Activated CD8-positive, alpha-beta memory T cell treated with anti-CD3 and anti-CD28 coated beads, Interleukin-2, amount 50 U/mL, for 24 hours (primary cell): ENCODE measurements at regions not wholly inside any gene's neighbourhood (a gene's known extent, or its start where the extent isn't known, plus 50 kb on each side); places are given as distances from the start of the nearest gene placed in this dataset.

Experiments
- DNase-seq: peaks from one replicate; pipeline ENCODE4 v3.0.0-alpha.2; 2020; ENCODE audit errors: extremely low read depth

DNA sequence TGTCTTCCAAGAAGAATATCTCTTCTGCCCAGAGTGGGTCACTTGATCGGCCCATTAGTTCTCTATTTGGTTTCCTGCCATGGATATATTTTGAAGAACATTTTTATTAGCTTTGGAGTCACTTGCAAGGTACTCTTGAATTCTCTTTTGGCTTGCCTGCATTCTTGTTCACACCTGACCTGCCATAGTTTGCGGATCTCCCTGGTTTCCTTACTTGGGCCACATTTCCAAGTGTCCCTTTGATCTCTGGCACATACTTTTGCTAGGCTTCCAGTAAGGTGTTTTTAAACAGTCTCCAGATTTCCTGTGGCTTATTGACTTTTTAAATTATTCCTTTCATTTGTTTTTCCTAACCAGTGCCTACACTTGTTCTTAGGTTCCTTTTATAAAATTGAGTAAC is 488.5 kb upstream of the MDFIC2 start:
- DNase-seq: no peak

DNA sequence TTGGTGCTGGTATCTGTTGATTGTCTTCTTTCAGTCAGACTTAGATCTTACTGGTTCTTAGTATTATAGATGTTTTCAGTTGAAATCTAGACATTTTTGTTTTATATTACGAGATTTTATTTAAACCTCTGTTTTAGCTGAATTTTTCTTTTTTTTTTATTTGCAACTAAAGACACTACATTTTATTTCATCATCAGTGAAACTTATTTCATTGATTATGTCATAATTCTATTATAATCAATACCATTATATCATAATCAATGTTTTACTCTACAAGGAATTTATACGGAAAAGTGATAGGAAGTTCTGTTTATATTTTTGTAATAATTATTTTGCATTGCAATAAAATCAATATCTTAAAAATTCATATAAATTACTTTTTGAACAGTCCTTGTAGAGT is 477.4 kb upstream of the MDFIC2 start:
- DNase-seq: no peak

DNA sequence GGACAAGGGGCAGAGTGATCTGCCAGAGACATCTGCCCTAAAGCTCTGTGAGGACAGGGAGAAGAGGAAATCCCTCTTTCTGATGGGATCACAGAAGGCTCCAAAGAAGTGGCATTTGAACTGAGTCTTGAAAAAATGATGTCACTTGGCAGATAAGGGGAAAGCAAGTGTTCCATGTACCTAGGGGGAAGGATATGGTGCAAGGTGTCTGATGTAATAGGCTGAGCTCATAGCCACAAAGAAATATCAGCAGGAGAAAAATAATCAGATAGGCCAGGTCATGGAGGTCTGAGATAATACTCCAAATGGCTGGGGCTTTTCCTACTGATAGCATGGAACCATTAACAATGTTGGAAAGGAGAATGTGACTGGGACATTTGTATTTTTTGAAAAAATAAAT is 468.4 kb upstream of the MDFIC2 start:
- no peak for DNase-seq

DNA sequence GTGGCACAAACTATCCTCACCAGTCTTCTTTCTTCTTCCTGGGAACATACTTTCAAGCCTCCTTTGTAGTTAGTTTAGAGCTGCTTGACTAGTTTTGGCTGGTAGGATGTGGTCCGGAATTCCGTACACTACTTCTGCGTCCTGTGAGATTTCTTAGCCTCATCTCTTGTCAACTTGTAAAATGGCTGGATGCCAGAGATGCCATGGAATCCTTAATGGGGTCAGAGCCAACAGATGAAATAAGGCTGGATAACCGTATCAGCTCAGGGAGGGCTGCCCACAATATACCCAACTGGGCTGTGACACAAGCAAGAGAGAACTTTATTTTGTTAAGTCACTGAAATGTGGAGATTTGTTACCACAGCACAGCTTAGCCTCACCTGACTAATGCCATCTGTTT is 466.9 kb upstream of the MDFIC2 start:
- DNase-seq: no peak

DNA sequence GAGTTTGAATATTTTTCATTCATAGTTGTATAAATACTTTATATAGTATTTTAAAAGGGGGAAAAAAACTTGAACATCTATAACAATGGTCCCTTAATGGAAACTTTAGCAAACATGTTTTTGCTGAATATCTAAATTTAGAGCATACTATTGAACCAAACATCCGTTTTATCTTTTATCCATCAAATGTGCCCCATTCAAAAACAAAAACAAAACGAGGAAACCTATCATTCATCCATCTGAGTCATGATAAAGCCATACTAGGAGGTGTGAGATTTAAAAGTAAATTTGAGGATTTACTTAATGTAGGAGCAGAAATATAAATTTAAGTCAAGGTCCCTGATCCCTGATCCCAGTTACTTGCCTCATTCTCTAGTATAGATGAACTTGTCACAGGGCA is 463.6 kb upstream of the MDFIC2 start:
- DNase-seq: no peak

DNA sequence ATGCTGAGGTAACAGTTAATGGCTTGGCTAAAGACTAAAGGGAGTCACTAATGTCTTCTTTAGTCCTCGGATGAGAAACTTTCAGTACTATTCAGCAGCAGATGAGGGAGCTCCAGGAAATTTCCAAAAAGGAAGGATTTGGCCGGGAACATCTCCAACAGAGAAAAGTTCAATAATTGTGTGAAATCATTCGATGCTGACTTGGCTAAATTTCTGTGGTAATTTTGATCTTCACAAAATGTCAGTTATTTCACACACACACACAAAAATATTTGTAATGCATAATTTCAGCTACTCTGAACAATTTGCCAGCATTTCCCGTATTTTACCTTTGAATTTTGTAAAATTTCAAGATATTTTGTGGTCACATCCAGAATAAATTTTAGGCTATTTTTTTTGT is 462.8 kb upstream of the MDFIC2 start:
- DNase-seq: no peak

DNA sequence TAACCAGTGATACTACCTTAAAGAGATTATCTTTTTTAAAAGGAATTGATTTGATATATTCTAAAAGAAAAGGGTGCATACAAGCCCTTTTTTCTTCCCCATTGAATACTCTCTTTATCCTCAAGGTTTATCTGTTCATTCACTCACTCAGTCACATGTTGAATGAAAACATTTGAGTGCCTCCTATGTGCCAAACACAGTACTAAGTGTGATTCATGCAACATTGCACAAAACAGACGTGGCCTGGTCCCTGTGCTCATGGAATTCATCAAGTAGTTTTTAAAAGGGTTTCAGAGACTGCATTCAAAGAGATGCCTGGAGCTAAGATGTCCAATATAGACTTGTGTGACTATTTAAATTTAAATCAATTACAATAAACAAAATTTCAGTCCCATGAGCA is 462.2 kb upstream of the MDFIC2 start:
- DNase-seq: no peak

DNA sequence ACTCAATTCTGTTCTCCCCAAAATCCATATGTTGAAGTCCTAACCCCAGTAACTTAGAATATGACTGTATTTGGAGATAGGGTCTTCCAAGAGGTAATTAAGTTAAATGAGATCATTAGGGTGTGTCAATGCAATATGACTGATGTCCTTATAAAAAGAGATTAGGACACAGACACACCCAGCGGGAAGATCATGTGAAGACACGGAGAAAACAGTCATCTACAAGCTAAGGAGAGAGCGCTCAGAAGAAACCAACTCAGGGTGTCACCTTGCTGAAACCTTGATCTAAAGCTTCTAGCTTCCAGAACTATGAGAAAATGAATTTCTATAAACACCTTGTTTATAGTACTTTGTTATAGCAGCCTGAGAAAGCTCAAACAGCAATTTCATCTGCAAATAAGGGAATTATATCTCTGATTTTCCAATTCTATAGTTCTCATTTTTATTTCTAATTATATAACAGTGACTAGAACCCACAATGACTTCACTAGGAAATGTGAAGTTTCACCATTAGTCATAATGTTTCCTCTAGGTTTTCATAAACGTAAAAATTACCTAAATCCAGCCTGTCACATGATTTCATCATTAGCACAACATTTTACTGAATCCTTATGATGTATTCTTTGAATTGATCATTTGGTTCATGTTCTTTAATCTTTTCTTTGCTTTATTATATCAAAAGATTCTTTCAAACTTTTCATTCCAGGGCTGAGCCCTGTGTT is 459.1 kb upstream of the MDFIC2 start:
- no peak for DNase-seq

DNA sequence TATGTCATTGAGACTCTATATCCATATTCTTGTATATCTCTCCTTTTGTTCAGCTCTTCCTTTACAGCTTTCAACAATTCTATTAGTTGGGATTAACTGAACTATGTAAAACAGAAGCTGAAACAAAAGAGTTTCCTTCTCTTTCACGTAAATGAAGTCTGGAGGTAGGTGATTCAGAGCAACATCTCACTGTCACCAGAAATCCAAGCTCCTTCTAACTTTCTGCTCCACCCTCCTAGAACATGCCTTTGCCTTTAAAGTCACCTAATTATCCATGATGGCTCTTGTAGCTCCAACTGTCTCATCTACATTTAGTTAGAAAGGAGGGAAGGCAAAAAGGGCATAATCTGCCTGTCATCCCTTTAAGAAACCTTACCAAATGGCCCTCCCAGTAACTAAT is 458.2 kb upstream of the MDFIC2 start:
- DNase-seq: no peak

DNA sequence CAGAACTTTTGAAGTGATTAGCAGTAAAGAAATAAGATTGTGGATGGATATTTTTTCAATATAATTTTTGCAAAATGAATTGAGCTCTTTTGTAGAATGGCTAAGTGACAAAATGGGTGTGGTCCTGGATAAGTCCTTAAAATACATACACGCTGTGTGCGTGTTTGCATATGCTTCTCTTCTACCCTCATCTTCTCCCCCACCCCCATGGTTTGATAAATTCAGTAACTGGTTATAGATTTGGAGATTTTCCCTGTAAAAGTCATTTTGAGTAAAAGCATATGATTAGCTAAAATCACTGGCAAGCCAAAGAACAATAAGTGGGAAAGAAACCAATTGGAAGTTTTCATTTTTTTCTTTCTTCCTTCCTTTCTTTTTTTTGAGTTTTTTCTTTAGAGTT is 453.9 kb upstream of the MDFIC2 start:
- no peak for DNase-seq

DNA sequence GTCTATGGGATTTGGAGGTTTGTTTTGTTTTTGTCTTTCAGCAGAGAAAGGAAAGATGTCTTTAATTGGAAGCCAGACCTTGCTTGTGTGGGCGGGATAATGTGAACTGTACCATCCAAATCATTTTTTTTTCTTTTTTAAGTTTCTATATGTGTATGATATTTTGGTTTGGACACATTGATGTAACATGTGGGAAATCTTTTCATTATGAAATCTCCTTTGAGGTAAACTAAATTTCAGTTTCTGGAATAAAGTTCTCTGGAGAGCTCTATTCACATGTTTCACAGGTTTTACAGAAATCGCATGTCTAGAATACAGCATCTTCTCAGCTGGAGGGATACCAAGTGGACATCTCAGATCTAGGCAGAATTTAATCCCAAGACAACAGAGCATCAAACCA is 451.5 kb upstream of the MDFIC2 start:
- DNase-seq: no peak

DNA sequence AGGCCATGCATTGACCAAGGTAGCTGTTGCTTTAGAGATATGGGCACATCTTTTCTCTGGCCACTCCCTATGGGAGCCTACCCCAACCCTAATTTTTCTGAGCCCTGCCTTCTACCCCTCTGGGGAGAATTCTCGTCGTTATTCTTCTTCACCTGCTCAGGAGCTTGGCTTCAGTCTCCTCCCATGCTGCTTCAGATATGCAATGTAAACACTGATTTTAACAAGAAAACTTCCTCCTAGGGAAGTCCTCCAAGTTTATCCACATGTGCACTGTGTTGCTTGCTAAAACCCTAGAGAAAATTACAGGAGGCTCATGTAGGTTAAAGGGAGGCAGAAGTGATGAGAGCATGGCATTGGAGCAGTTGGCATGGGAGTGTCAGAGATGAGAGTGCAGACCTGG is 445.2 kb upstream of the MDFIC2 start:
- DNase-seq: no peak

DNA sequence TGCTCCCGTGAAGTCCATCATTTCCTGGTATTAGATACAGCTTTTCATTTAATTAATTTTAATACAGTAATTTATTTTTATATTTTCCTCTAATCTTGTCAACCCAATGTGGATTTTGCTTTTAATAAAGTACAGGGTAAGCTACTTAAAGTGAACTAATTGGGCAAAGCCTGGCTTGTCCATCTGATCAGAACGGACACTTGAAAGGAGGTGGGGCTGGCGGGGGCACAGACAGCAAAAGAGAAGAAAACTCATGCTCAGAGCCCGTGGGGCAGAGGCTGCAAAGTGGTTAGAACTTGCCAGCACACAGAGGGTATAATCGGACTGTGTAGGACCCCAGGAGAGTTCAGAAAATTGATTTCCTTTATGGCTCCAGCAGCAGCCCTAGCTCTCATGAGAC is 443.1 kb upstream of the MDFIC2 start:
- DNase-seq: no peak

DNA sequence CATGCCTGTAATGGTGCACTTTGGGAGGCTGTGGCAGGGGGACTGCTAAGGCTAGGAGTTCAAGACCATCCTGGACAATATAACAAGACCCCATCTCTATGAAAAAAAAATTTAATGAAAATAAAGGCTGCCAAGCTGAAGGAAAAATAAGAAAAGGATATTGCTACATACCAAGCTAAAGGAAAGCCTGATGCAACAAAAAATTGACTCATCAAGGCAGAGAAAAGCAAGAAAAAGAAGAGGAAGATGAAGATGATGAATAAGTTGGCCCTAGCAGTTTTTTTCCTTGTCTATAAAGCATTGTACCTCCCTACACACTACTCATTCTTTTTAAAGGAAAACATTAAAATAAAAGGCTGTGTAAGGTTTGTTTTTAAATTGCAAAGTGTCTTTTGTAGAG is 441.9 kb upstream of the MDFIC2 start:
- DNase-seq: no peak

DNA sequence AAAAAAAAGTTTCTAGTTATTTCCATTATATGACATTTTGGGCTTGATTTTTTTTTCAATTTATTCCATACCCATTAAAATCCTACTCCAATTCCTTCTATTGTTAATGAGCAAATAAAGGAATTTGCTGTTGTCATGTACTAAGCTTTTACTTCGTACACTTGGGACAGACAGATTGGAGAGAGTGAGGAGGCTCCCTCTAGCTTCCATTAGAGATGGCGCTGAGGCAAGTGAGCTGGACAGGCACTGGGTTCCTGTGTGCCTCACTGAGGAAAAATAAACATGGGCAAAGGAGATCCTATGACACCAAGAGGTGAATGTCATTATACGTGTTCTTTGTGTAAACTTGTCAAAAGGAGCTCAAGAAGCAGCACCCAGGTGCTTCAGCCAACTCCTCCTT is 441.1 kb upstream of the MDFIC2 start:
- no peak for DNase-seq

DNA sequence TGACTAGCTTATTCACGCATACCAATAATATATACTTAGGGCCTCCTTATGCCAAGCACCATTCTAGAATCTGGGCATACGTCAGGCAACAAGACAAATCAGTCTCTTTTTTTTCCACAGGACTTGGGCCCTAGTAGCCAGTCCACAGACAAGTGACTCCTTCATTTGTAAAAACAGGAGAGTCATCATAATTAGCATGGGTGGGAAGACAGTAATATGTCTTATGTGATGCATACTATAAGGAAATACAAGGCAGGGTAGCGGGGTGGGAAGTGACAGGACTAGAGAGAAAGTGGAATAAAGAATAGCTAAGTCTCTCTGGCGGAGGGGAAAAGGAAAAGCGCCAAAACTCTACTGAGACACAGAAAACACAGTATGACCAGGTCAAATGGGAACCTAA is 439.6 kb upstream of the MDFIC2 start:
- DNase-seq: no peak

DNA sequence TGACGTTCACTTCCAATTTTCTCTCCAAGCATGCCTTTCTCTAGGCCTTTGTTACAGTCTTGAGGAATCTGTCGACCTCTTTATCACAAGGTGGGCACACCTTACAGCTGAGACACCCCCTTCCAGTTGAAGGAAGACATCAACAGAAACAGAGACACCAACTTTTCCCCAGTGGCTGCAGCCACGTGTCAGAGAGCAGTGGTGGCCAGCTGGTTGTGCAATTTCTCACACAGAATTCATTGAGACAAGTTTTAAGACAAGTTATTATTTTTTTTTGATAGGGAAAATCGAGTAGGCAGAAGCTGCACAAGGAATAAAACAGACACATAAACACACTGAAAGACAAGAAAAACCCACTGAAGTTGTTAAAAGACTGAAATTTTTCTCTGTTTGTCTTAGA is 436.7 kb upstream of the MDFIC2 start:
- DNase-seq: no peak

DNA sequence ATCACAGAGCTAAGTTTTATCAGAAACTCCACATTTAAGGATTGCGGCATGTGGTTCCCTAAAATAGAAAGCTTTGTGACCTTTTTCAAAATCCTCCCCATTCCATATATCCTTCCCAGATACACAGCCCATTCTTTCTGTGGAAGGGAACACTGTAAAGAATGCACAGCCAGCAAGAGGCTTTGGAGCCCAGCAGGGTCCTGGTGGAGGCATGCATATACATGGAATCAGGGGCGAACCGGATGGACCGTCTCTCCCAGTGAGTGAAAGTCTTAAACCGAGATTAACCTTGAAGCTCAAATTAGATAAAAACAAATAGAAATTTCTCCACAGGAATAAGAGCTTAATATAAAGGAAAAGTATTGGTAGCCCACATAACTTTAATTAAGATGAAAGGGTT is 436.2 kb upstream of the MDFIC2 start:
- DNase-seq: no peak

DNA sequence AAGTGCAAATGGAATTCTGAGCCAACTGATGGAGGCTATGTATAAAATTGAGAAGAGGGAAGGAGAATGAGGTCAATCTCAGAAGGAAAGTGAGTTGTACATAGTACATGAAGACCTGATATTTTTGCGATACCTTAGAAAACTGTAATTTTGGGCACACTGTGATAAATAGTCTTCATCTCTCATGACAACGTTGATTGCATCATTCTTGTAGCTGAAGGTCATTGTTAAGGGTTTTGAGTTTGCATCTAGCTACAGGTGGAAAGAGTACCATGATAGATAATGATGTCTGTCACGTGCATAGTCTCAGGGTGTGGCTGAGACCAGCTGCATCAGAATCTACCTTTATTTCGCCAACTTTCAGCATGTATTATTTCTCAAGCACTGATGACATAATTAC is 435.4 kb upstream of the MDFIC2 start:
- no peak for DNase-seq

DNA sequence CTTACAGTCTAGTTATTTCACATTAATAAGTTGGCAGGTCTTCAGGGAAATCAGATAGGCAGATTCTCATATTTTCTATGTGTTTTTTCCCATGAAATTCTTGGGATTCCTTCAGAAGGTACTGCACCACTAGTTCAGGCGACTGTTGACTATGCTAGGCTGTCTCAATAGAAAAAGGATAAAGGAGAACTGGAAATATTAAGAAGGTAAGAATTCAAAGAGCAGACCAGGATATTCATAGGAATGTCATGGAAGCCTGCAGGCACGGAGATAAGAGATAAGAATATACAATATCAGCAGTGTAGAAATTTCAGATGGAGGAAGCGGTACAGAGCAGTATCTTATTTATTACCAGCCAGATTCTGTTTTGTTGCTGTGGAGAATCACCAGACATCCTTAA is 432.1 kb upstream of the MDFIC2 start:
- no peak for DNase-seq

DNA sequence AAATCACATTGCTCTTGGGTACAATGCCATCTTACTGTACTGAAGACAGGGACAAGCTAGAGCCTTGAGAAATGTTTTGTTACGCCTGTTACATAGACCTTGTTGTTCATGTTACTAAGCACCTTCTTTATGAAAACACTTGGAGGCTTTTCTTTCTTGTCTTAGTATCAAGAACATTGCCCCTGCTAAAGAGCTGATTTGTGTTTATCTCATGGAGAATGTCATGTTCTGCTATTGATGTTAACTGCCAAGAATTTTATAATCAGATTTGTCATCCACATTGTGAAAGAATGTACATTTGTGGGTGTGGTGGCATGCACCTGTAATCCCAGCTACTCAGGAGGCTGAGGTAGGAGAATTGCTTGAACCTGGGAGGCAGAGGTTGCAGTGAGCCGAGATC is 431.3 kb upstream of the MDFIC2 start:
- DNase-seq: no peak

DNA sequence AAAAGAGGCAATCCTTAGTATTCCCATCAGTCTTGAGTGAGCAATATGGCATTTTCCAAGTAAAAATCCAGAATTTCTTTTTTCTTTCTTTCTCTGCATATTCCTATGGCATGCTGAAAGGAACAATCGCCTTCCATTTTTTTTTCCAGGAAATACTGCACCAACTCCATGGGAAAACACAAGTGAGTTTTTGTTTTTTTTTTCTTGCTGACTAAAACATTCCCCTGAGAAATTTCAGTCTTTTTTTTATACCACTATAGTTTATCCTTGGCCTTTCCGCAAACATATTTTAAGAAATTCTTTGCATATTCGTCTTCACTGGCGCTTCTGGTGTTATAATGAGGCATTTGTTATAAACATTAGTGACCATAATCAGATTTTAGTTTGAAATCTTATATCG is 429.6 kb upstream of the MDFIC2 start:
- DNase-seq: no peak

DNA sequence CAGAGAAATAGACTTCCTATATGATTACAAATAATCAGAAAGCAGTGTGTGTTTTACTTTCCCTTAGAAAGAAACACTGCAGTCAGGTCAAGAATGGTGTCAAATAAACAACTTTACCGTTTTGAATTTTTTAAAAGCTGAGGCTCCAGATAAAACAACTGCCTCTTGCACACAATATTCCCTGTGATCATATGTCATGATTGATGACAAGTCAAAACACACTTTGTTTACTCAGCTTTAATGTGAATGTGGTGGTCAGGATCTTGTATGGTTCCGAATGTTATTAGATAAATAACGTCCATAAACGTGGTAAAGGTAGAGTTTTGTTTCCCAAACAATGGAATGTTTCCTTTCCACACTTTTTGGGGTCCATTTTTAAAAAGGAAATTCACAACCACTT is 428.4 kb upstream of the MDFIC2 start:
- no peak for DNase-seq

DNA sequence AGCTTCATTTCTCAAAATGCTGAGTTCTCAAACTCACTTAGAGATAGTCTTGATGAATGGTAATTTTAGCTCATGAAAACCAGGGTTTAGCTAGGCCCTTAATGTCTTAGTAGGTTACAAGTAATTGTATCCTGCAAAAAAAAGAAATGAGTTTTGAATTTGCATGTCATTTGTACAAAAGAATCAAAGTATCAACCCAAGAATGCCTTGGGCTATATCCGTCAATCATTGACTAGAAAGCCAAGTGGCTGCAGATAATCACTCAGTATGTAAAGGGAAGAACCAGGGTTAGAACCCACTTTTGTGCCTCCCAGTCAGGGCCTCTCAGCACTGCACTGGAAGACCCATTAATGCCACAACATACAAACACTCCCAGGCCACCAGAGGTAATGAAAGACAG is 427.6 kb upstream of the MDFIC2 start:
- DNase-seq: no peak

DNA sequence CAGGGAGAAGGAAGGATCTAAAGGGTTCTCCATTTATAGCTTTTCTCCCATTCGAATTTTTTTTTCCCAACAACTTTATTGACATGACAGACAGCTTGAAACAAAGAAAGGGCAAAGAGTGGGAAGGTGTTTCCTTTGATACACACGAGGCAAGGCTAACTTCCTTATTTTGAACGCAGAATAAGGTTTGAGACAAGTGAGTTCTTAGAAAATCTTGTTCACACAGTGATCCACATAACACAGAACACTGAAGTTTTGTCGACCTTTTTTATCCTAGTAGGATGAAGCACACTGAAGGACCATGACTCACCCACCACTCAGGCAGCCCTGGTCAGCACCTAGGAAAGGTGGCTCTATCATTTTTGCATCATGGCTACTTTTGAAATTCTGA is 425.8 kb upstream of the MDFIC2 start:
- DNase-seq: no peak
